ENCODE measurements at regions not wholly inside any gene's neighbourhood (a gene's known extent, or its start where the extent isn't known, plus 50 kb on each side); places are given as distances from the start of the nearest gene placed in this dataset.
A peak's percentile ranks its signal among the peaks of the same experiment; 100 is the strongest.

GRCh38 chr4:86446996-86447395 is 87.1 kb upstream of the MAPK10 start:
- WGBS, result 88% methylated on average over 5 of the region's 5 CpGs
- H3K9me3 ChIP-seq, result no peaks in the 10 kb centered on the region
- no peak overlapping the region for H3K4me3 ChIP-seq
- intact Hi-C loops (cut with DNase I), result no loop called here
- no peaks in the 10 kb centered on the region for H3K36me3 ChIP-seq
- H3K27ac ChIP-seq, result no peak overlapping the region
- DNase-seq (ENCODE audit: low spot score), result no peak
- no peaks in the 10 kb centered on the region for H3K27me3 ChIP-seq (replicated peaks; ENCODE audit: insufficient read depth)
- H3K4me1 ChIP-seq (replicated peaks), result no peaks in the 10 kb centered on the region
- TF ChIP-seq POLR2A (IDR thresholded peaks at IDR 0.05), result no peak
- TF ChIP-seq CTCF (IDR thresholded peaks at IDR 0.05), result no peak
- TF ChIP-seq POLR2AphosphoS5 (IDR thresholded peaks at IDR 0.05), result no peak

- H3K27me3 ChIP-seq (replicated peaks; ENCODE audit: insufficient read depth), result no peaks in the 10 kb centered on the region
- no peak overlapping the region for H3K4me3 ChIP-seq
- TF ChIP-seq CTCF (IDR thresholded peaks at IDR 0.05), result no peak
- 82% methylated on average over 9 of the region's 9 CpGs for WGBS
- H3K27ac ChIP-seq, result no peak overlapping the region
- H3K36me3 ChIP-seq, result no peaks in the 10 kb centered on the region
- intact Hi-C loops (cut with DNase I), result no loop called here
- no peak for DNase-seq (ENCODE audit: low spot score)
- H3K4me1 ChIP-seq (replicated peaks), result no peaks in the 10 kb centered on the region
- H3K9me3 ChIP-seq, result no peaks in the 10 kb centered on the region
Observed at GRCh38 chr4:86448871-86449270, 89.0 kb upstream of the MAPK10 start.

DNA sequence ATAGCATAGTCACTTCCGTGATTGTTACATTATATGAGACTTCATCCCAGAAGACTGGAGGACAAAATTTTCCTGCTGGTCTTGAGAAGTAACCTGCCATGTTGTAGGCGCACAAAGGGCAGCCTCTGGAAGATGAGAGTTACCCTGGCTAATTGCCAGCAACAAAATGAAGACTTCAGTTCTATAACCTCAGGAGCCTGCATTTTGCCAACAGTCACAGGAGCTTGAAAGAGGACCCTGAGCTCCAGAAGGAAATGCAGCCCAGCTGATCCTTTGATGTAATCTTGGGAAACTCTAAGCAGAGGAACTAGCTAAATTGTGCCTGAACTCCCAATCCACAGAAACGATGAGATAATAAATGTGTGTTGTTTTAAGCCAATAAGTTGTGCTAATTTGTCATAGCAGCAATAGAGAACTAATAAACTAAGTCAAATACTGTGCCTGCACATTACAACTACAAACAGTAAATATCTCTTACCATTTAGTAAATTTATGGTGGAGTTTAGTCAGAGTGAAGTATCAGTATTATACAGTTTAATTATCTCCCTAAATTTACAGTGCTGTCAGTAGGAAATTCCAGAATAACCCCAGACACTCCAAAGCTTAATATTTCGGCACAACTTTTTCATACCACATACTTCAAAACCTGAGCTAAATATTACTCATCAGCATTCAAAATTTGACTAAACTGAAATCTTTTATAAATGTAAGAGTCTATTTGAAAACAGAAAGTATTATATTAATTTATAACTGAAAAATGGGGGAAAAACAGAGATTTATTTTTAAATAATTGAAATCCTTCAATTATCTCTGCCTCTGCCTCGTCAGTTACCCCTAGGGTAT is 90.1 kb upstream of the MAPK10 start:
- H3K9me3 ChIP-seq, result no peaks in the 10 kb centered on the region
- intact Hi-C loops (cut with DNase I), result loop anchor here (10.0 kb wide), 1 partner anchor 175 kb away; no protein-coding TSS in a partner anchor
- WGBS, result 70% methylated on average over 5 of the region's 5 CpGs
- TF ChIP-seq POLR2A (IDR thresholded peaks at IDR 0.05), result no peak
- TF ChIP-seq POLR2AphosphoS5 (IDR thresholded peaks at IDR 0.05), result no peak
- TF ChIP-seq CTCF (IDR thresholded peaks at IDR 0.05), result no peak
- no peak overlapping the region for H3K27ac ChIP-seq
- H3K4me1 ChIP-seq (replicated peaks), result no peaks in the 10 kb centered on the region
- no peak overlapping the region for H3K4me3 ChIP-seq
- DNase-seq (ENCODE audit: low spot score), result no peak
- no peaks in the 10 kb centered on the region for H3K27me3 ChIP-seq (replicated peaks; ENCODE audit: insufficient read depth)
- H3K36me3 ChIP-seq, result no peaks in the 10 kb centered on the region

GRCh38 chr4:86450861-86451260 is 91.0 kb upstream of the MAPK10 start:
- Histone ChIP-seq H3K36me3 (no peaks in the 10 kb centered on the region), H3K4me1 (replicated peaks) (no peaks in the 10 kb centered on the region), H3K27ac (peak overlapping the region in 1 of 2 donors; percentile 60), H3K27me3 (replicated peaks; ENCODE audit: insufficient read depth) (no peaks in the 10 kb centered on the region), H3K4me3 (peak overlapping the region in 1 of 2 donors; percentile 30), H3K9me3 (no peaks in the 10 kb centered on the region)
- 39% methylated on average over 3 of the region's 3 CpGs for WGBS
- DNase-seq (ENCODE audit: low spot score), result no peak
- intact Hi-C loops (cut with DNase I), result loop anchor here (10.0 kb wide), 1 partner anchor 176 kb away; no protein-coding TSS in a partner anchor
- TF ChIP-seq POLR2A (IDR thresholded peaks at IDR 0.05), result no peak
- TF ChIP-seq POLR2AphosphoS5 (IDR thresholded peaks at IDR 0.05), result no peak
- no peak for TF ChIP-seq CTCF (IDR thresholded peaks at IDR 0.05)
